DOHH2 (cell line): ENCODE measurements at regions not wholly inside any gene's neighbourhood (a gene's known extent, or its start where the extent isn't known, plus 50 kb on each side); places are given as distances from the start of the nearest gene placed in this dataset.

Experiments used
- H3F3A ChIP-seq: fragments of 200-600 bp; sonication (generic), shearing (Covaris generic); 2 replicates; pipeline ENCODE4 v1.6.0; 2016; ENCODE audit warnings: antibody characterized with exemption, mild to moderate bottlenecking; ENCODE audit not compliant: control insufficient read depth, insufficient read depth
- H3K27ac ChIP-seq: fragments of 200-600 bp; sonication (generic); 2 replicates; pipeline ENCODE4 v1.5.1; 2014; ENCODE audit warnings: low read depth, mild to moderate bottlenecking, low read length, moderate library complexity
- H3K27me3 ChIP-seq: fragments of 200-600 bp; sonication (generic); 2 replicates; pipeline ENCODE4 v1.6.1; 2014; ENCODE audit warnings: mild to moderate bottlenecking, low read length, mixed read lengths; ENCODE audit not compliant: control insufficient read depth
- H3K36me3 ChIP-seq: fragments of 200-600 bp; sonication (generic); 2 replicates; pipeline ENCODE4 v1.6.1; 2014; ENCODE audit warnings: mild to moderate bottlenecking, low read length, moderate library complexity, mixed read lengths; ENCODE audit not compliant: control insufficient read depth
- H3K4me1 ChIP-seq: fragments of 200-600 bp; sonication (generic); 2 replicates; pipeline ENCODE4 v1.6.1; 2014; ENCODE audit warnings: mild to moderate bottlenecking, low read length, mixed read lengths; ENCODE audit not compliant: control insufficient read depth
- H3K4me2 ChIP-seq: fragments of 200-600 bp; sonication (generic); 2 replicates; pipeline ENCODE4 v1.6.0; 2014; ENCODE audit warnings: mild to moderate bottlenecking, low read length, moderate library complexity
- H3K4me3 ChIP-seq: fragments of 200-600 bp; sonication (generic); 2 replicates; pipeline ENCODE4 v1.5.1; 2014; ENCODE audit warnings: mild to moderate bottlenecking, low read length, mixed read lengths
- H3K79me2 ChIP-seq: fragments of 200-600 bp; sonication (generic); 2 replicates; pipeline ENCODE4 v1.6.1; 2014; ENCODE audit warnings: mild to moderate bottlenecking, low read length, mixed read lengths; ENCODE audit not compliant: control insufficient read depth
- H3K9me2 ChIP-seq: fragments of 200-600 bp; sonication (generic); replicated peaks from 2 replicates; pipeline ENCODE4 v1.6.1; 2014; ENCODE audit warnings: mild to moderate bottlenecking, low read length, mixed read lengths; ENCODE audit not compliant: control insufficient read depth
- H3K9me3 ChIP-seq: fragments of 200-600 bp; sonication (generic); 2 replicates; pipeline ENCODE4 v1.6.1; 2014; ENCODE audit warnings: antibody characterized with exemption, low read length, mixed read lengths; ENCODE audit not compliant: control insufficient read depth, insufficient read depth
- H4K20me1 ChIP-seq: fragments of 200-600 bp; sonication (generic); 2 replicates; pipeline ENCODE4 v1.6.0; 2014; ENCODE audit warnings: low read depth, mild to moderate bottlenecking, antibody characterized with exemption, low read length, moderate library complexity; ENCODE audit not compliant: control insufficient read depth, insufficient read depth
- CTCF ChIP-seq: fragments of 200-600 bp; sonication (generic); IDR thresholded peaks from one replicate; pipeline ENCODE4 v1.5.1; 2014; ENCODE audit warnings: antibody characterized with exemption, mild to moderate bottlenecking, low read depth, low read length; ENCODE audit not compliant: poor library complexity, severe bottlenecking
- EZH2phosphoT487 ChIP-seq: fragments of 200-600 bp; sonication (generic); IDR thresholded peaks from 2 replicates; pipeline ENCODE4 v1.6.1; 2017; ENCODE audit warnings: borderline replicate concordance, mild to moderate bottlenecking, antibody characterized with exemption, low read length, moderate library complexity, mixed read lengths

- H3K4me2 ChIP-seq = peak overlapping the region; percentile 65
- H3K27me3 ChIP-seq = no peaks in the 10 kb centered on the region
- peak overlapping the region; percentile 44 for H3K4me3 ChIP-seq
Measured at GRCh38 chr11:111006227-111006626, 239.3 kb upstream of the POU2AF2 start.

GRCh38 chr11:111001986-111002611 is 243.4 kb upstream of the POU2AF2 start:
- Histone ChIP-seq H3K4me1 (peaks cover 45% of the 10 kb centered on the region), H3K27ac (no peak overlapping the region), H3K9me3 (no peaks in the 10 kb centered on the region), H3F3A (no peaks in the 10 kb centered on the region), H3K4me3 (no peak overlapping the region), H3K27me3 (no peaks in the 10 kb centered on the region), H3K36me3 (no peaks in the 10 kb centered on the region), H3K79me2 (no peaks in the 10 kb centered on the region), H3K4me2 (no peak overlapping the region), H4K20me1 (no peaks in the 10 kb centered on the region), H3K9me2 (no peaks in the 10 kb centered on the region)
- TF ChIP-seq CTCF (no peak), EZH2phosphoT487 (no peak)

More at GRCh38 chr11:111006227-111006626, 239.3 kb upstream of the POU2AF2 start:
- no peaks in the 10 kb centered on the region for H4K20me1 ChIP-seq
- no peaks in the 10 kb centered on the region for H3K79me2 ChIP-seq
- TF ChIP-seq CTCF (no peak), EZH2phosphoT487 (no peak)
- no peaks in the 10 kb centered on the region for H3F3A ChIP-seq
- no peaks in the 10 kb centered on the region for H3K36me3 ChIP-seq
- H3K9me2 ChIP-seq = no peaks in the 10 kb centered on the region
- no peak overlapping the region for H3K27ac ChIP-seq
- no peaks in the 10 kb centered on the region for H3K9me3 ChIP-seq
- H3K4me1 ChIP-seq = peaks cover 34% of the 10 kb centered on the region

- H3K4me3 ChIP-seq = no peak overlapping the region
- H3K27ac ChIP-seq = no peak overlapping the region
- peak overlapping the region; percentile 27; the same call in 1 of the 2 replicates for H3K4me2 ChIP-seq
- no peaks in the 10 kb centered on the region for H4K20me1 ChIP-seq
- peaks cover 36% of the 10 kb centered on the region for H3K4me1 ChIP-seq
- H3K9me2 ChIP-seq = no peaks in the 10 kb centered on the region
- H3K9me3 ChIP-seq = no peaks in the 10 kb centered on the region
- H3K79me2 ChIP-seq = no peaks in the 10 kb centered on the region
- H3K27me3 ChIP-seq = no peaks in the 10 kb centered on the region
- TF ChIP-seq EZH2phosphoT487 (no peak), CTCF (no peak)
- no peaks in the 10 kb centered on the region for H3F3A ChIP-seq
- no peaks in the 10 kb centered on the region for H3K36me3 ChIP-seq
Measured at GRCh38 chr11:111001081-111001430, 244.5 kb upstream of the POU2AF2 start.
